ENCODE measurements at regions not wholly inside any gene's neighbourhood (a gene's known extent, or its start where the extent isn't known, plus 50 kb on each side); places are given as distances from the start of the nearest gene placed in this dataset.

- FAIRE-seq, result no peak
- in situ Hi-C loops (cut with MboI), result no loop called here
These were observed 657.9 kb upstream of the HS3ST5 start for GRCh38 chr6:115000736-115001135.

More at GRCh38 chr6:115000736-115001135, 657.9 kb upstream of the HS3ST5 start:
- H3K9ac ChIP-seq (ENCODE audit: control insufficient read depth, insufficient read depth, low read length), result no peak overlapping the region
- H3K9me3 ChIP-seq (replicated peaks; ENCODE audit: control insufficient read depth, insufficient read depth, low read length), result peaks cover 13% of the 10 kb centered on the region; the same call in 2 of the 3 replicates
- no peaks in the 10 kb centered on the region for H3K27me3 ChIP-seq (replicated peaks in 1 of 2; ENCODE audit: control insufficient read depth in 2 of 2, insufficient read depth in 2 of 2, low read length in 1 of 2)
- ChIA-PET CTCF (no interaction called here), RAD21 (ENCODE audit: unreplicated experiment) (no interaction called here), POLR2A (no interaction called here), SMC1A (ENCODE audit: uncharacterized antibody, unreplicated experiment) (interaction anchor here (1.4 kb wide), 2 partner anchors 28 to 216 kb away, joined by 4 read pairs; no protein-coding TSS in a partner anchor)
- no peak overlapping the region for H2AFZ ChIP-seq (ENCODE audit: control insufficient read depth, low read depth, low read length)
- H3K4me1 ChIP-seq (ENCODE audit: control insufficient read depth, insufficient read depth, low read length), result no peaks in the 10 kb centered on the region
- no peaks in the 10 kb centered on the region for H3K36me3 ChIP-seq (ENCODE audit: control insufficient read depth in 2 of 2, insufficient read depth in 2 of 2, low read length in 1 of 2)
- H3K4me3 ChIP-seq, result no peak overlapping the region
- intact Hi-C loops (cut with micrococcal nuclease; ENCODE audit: unreplicated experiment), result no loop called here
- H3K4me2 ChIP-seq (ENCODE audit: control insufficient read depth, insufficient read depth), result no peak overlapping the region
- no peak for TF ChIP-seq ELK1 (IDR thresholded peaks at IDR 0.05; ENCODE audit: low read depth, low read length)
- no peak for TF ChIP-seq SIX5 (IDR thresholded peaks at IDR 0.05; ENCODE audit: low read depth, low read length, severe bottlenecking)
- no peak for TF ChIP-seq RELB (IDR thresholded peaks at IDR 0.05; ENCODE audit: low read depth)
- H3K79me2 ChIP-seq (ENCODE audit: control insufficient read depth, insufficient read depth, low read length), result no peaks in the 10 kb centered on the region
- 95% methylated on average over 4 of the region's 4 CpGs for WGBS (ENCODE audit: insufficient coverage, insufficient replicate concordance, low lambda C conversion rate, missing lambda C conversion rate)
- no peak overlapping the region for H3K27ac ChIP-seq (ENCODE audit: control insufficient read depth, insufficient read depth)
- no peaks in the 10 kb centered on the region for H4K20me1 ChIP-seq (ENCODE audit: control insufficient read depth, insufficient read depth)
- ATAC-seq (no peak), DNase-seq (ENCODE audit: low read depth, low spot score) (no peak)
- BruUV-seq (replicated peaks), result no TSS peak
